ENCODE measurements at regions not wholly inside any gene's neighbourhood (a gene's known extent, or its start where the extent isn't known, plus 50 kb on each side); places are given as distances from the start of the nearest gene placed in this dataset.

DNA sequence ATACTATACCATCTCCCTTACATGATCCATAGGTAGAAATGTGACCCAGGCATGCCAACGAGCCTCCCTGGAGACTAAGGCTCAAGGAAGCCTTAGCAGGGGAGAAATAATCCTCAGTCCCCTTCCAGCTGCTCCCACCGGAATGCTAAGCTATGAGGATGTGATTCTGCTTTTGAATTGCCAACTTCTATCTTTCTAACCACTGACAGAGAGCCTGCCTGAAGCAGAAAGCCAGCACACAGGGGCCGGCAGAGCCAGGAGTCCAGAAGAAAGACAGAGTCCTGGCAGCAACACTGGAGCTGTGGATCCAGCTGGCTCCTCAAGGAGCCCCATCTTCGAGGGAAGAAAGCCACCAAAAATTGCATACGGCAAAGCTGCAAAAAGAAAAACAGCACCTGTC, 579.6 kb upstream of the CDH5 start:
- TF ChIP-seq, protein P1, sequence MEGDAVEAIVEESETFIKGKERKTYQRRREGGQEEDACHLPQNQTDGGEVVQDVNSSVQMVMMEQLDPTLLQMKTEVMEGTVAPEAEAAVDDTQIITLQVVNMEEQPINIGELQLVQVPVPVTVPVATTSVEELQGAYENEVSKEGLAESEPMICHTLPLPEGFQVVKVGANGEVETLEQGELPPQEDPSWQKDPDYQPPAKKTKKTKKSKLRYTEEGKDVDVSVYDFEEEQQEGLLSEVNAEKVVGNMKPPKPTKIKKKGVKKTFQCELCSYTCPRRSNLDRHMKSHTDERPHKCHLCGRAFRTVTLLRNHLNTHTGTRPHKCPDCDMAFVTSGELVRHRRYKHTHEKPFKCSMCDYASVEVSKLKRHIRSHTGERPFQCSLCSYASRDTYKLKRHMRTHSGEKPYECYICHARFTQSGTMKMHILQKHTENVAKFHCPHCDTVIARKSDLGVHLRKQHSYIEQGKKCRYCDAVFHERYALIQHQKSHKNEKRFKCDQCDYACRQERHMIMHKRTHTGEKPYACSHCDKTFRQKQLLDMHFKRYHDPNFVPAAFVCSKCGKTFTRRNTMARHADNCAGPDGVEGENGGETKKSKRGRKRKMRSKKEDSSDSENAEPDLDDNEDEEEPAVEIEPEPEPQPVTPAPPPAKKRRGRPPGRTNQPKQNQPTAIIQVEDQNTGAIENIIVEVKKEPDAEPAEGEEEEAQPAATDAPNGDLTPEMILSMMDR (IDR thresholded peaks at IDR 0.05) = no peak
- Mint-ChIP-seq H3K27ac (ENCODE audit: unreplicated experiment) (no peak overlapping the region), H3K4me1 (ENCODE audit: low read depth) (peaks cover 20% of the 10 kb centered on the region), H3K4me3 (ENCODE audit: unreplicated experiment) (no peak overlapping the region), H3K27me3 (ENCODE audit: low read depth) (peaks cover 2% of the 10 kb centered on the region), H3K36me3 (ENCODE audit: low read depth) (no peaks in the 10 kb centered on the region), H3K9me3 (ENCODE audit: low read depth) (no peaks in the 10 kb centered on the region)
- DNase-seq (ENCODE audit: low spot score) = no peak

- peaks cover 2% of the 10 kb centered on the region for H3K27me3 Mint-ChIP-seq (ENCODE audit: low read depth)
- TF ChIP-seq, protein P1 (IDR thresholded peaks at IDR 0.05) = no peak
- no peaks in the 10 kb centered on the region for H3K36me3 Mint-ChIP-seq (ENCODE audit: low read depth)
- no peak overlapping the region for H3K4me3 Mint-ChIP-seq (ENCODE audit: unreplicated experiment)
- no peak for DNase-seq (ENCODE audit: low spot score)
- no peaks in the 10 kb centered on the region for H3K9me3 Mint-ChIP-seq (ENCODE audit: low read depth)
- peaks cover 34% of the 10 kb centered on the region for H3K4me1 Mint-ChIP-seq (ENCODE audit: low read depth)
- H3K27ac Mint-ChIP-seq (ENCODE audit: unreplicated experiment) = no peak overlapping the region
Measured at GRCh38 chr16:65783709-65784474, 582.6 kb upstream of the CDH5 start.

DNA sequence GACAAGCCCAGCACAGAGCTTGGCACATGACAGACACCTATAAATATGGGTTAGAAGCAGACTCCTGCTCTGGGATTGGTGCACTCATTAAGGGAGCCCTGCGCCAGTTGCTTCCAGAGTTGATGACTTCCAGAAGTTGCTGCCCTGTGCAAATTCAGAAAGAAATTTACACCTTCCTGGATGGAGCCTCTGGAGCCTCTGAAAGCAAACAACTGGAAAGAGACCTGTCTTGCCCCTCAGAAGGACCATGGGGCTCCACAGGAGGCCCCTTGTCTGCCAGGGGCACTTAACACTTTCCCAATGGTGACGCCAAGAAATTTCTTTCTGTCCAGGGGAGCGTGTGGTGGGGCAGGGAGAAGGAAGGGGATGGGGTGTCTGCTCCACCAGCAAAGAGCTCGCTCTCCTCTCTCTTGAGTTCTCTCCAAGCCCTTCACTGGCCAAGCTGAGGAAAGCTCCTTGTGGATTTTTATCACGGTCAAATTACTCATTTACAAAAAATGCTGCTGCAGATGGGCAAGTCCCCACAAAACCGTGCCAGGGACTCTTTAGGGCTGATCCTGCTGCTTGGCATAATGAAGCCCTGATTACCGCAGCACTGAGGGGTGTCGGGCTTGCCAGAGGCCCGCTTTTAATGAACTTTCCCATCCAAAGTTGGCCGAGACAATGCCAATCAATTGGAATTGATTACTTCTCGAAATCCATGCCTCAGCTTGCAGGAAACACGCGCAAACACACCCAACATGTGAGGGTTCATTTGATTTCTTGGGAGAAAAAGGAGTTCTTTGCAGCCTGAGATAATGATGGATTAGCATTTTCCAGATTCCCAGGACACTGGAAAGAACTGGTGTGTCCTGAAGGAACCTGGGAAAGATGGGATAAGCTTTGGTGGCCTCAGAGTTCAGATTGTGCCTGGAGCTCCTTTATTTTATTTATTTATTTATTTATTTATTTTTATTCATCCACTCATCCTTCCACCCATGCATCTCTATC, 583.6 kb upstream of the CDH5 start:
- TF ChIP-seq, protein P1 (IDR thresholded peaks at IDR 0.05) = no peak
- Mint-ChIP-seq H3K4me1 (ENCODE audit: low read depth) (peaks cover 35% of the 10 kb centered on the region), H3K27me3 (ENCODE audit: low read depth) (peaks cover 2% of the 10 kb centered on the region), H3K36me3 (ENCODE audit: low read depth) (no peaks in the 10 kb centered on the region), H3K4me3 (ENCODE audit: unreplicated experiment) (no peak overlapping the region), H3K27ac (ENCODE audit: unreplicated experiment) (no peak overlapping the region), H3K9me3 (ENCODE audit: low read depth) (no peaks in the 10 kb centered on the region)
- no peak for DNase-seq (ENCODE audit: low spot score)

- H3K4me1 Mint-ChIP-seq (ENCODE audit: low read depth) = peaks cover 35% of the 10 kb centered on the region
- peaks cover 2% of the 10 kb centered on the region for H3K27me3 Mint-ChIP-seq (ENCODE audit: low read depth)
- TF ChIP-seq, protein P1 (IDR thresholded peaks at IDR 0.05) = no peak
- no peak for DNase-seq (ENCODE audit: low spot score)
- H3K27ac Mint-ChIP-seq (ENCODE audit: unreplicated experiment) = no peak overlapping the region
- H3K4me3 Mint-ChIP-seq (ENCODE audit: unreplicated experiment) = no peak overlapping the region
- H3K9me3 Mint-ChIP-seq (ENCODE audit: low read depth) = peaks cover 10% of the 10 kb centered on the region
- H3K36me3 Mint-ChIP-seq (ENCODE audit: low read depth) = peaks cover 5% of the 10 kb centered on the region
Measured at GRCh38 chr16:65781855-65782254, 584.6 kb upstream of the CDH5 start.

- H3K4me3 Mint-ChIP-seq (ENCODE audit: unreplicated experiment) = no peak overlapping the region
- no peak for DNase-seq (ENCODE audit: low spot score)
- H3K27me3 Mint-ChIP-seq (ENCODE audit: low read depth) = no peaks in the 10 kb centered on the region
- H3K27ac Mint-ChIP-seq (ENCODE audit: unreplicated experiment) = no peak overlapping the region
- peaks cover 35% of the 10 kb centered on the region for H3K4me1 Mint-ChIP-seq (ENCODE audit: low read depth)
- H3K36me3 Mint-ChIP-seq (ENCODE audit: low read depth) = peaks cover 5% of the 10 kb centered on the region
- TF ChIP-seq, protein P1 (IDR thresholded peaks at IDR 0.05) = no peak
- peaks cover 12% of the 10 kb centered on the region for H3K9me3 Mint-ChIP-seq (ENCODE audit: low read depth)
Measured at GRCh38 chr16:65781363-65781762, 585.1 kb upstream of the CDH5 start.
